H1 (cell line): ENCODE measurements at regions not wholly inside any gene's neighbourhood (a gene's known extent, or its start where the extent isn't known, plus 50 kb on each side); places are given as distances from the start of the nearest gene placed in this dataset.

ENCODE experiments used
- BACH1 ChIP-seq: IDR thresholded peaks from 2 replicates; pipeline ENCODE4 v1.6.1; 2012; ENCODE audit warnings: low read length, improper control_type of control experiment
- EP300 ChIP-seq, 2 experiments: IDR thresholded peaks; 1 replicate in 1 of 2; 2 replicates in 1 of 2; pipeline ENCODE4 v1.6.1; 2011 to 2012; ENCODE audit warnings: low read depth in 2 of 2, low read length in 2 of 2, mild to moderate bottlenecking in 2 of 2, borderline replicate concordance in 1 of 2, inconsistent platforms in 1 of 2, moderate library complexity in 1 of 2
- GABPA ChIP-seq: IDR thresholded peaks from 2 replicates; pipeline ENCODE4 v1.6.1; 2011; ENCODE audit warnings: mild to moderate bottlenecking, low read length, moderate library complexity, borderline replicate concordance; ENCODE audit not compliant: insufficient read depth
- POU5F1 ChIP-seq: IDR thresholded peaks from 2 replicates; pipeline ENCODE4 v1.6.1; 2011; ENCODE audit warnings: low read depth, mild to moderate bottlenecking, low read length, moderate library complexity
- RBBP5 ChIP-seq: IDR thresholded peaks from 2 replicates; pipeline ENCODE4 v1.7.1; 2012; ENCODE audit warnings: low read depth, mild to moderate bottlenecking, inconsistent platforms, low read length, moderate library complexity, borderline replicate concordance
- TCF12 ChIP-seq: IDR thresholded peaks from 2 replicates; pipeline ENCODE4 v1.6.1; 2011; ENCODE audit warnings: low read depth, mild to moderate bottlenecking, low read length
- TEAD4 ChIP-seq: IDR thresholded peaks from 2 replicates; pipeline ENCODE4 v1.6.1; 2012; ENCODE audit warnings: low read depth, low read length, inconsistent platforms, mixed read lengths
- TF ChIP-seq, protein P1 (sequence below): fragments of 300-600 bp; sonication (generic); IDR thresholded peaks from 2 replicates; pipeline ENCODE4 v1.7.1; 2012; ENCODE audit warnings: low read length, moderate library complexity, mild to moderate bottlenecking, inconsistent platforms; ENCODE audit not compliant: insufficient replicate concordance
- TF ChIP-seq, protein P2 (sequence below): IDR thresholded peaks from 2 replicates; pipeline ENCODE4 v1.6.1; 2011; ENCODE audit warnings: low read depth, mild to moderate bottlenecking, low read length; ENCODE audit not compliant: insufficient read depth

DNA sequence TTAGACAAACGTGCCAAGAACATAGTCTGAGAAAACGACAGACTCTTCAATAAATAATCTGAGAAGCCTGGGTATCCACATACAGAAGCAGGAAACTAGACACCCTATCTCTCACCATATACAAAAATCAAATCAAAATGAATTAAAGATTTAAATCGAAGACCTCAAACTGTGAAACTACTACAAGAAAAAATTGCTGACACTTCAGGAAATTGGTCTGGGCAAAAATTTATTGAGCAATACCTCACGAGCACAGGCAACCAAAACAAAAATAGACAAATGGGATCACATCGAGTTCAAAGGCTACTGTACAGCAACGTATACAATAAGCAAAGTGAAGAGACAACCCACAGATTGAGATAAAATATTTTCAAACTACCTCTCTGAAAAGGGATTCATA is 292.8 kb upstream of the RGS18 start (continued):
- TF ChIP-seq, protein P1, sequence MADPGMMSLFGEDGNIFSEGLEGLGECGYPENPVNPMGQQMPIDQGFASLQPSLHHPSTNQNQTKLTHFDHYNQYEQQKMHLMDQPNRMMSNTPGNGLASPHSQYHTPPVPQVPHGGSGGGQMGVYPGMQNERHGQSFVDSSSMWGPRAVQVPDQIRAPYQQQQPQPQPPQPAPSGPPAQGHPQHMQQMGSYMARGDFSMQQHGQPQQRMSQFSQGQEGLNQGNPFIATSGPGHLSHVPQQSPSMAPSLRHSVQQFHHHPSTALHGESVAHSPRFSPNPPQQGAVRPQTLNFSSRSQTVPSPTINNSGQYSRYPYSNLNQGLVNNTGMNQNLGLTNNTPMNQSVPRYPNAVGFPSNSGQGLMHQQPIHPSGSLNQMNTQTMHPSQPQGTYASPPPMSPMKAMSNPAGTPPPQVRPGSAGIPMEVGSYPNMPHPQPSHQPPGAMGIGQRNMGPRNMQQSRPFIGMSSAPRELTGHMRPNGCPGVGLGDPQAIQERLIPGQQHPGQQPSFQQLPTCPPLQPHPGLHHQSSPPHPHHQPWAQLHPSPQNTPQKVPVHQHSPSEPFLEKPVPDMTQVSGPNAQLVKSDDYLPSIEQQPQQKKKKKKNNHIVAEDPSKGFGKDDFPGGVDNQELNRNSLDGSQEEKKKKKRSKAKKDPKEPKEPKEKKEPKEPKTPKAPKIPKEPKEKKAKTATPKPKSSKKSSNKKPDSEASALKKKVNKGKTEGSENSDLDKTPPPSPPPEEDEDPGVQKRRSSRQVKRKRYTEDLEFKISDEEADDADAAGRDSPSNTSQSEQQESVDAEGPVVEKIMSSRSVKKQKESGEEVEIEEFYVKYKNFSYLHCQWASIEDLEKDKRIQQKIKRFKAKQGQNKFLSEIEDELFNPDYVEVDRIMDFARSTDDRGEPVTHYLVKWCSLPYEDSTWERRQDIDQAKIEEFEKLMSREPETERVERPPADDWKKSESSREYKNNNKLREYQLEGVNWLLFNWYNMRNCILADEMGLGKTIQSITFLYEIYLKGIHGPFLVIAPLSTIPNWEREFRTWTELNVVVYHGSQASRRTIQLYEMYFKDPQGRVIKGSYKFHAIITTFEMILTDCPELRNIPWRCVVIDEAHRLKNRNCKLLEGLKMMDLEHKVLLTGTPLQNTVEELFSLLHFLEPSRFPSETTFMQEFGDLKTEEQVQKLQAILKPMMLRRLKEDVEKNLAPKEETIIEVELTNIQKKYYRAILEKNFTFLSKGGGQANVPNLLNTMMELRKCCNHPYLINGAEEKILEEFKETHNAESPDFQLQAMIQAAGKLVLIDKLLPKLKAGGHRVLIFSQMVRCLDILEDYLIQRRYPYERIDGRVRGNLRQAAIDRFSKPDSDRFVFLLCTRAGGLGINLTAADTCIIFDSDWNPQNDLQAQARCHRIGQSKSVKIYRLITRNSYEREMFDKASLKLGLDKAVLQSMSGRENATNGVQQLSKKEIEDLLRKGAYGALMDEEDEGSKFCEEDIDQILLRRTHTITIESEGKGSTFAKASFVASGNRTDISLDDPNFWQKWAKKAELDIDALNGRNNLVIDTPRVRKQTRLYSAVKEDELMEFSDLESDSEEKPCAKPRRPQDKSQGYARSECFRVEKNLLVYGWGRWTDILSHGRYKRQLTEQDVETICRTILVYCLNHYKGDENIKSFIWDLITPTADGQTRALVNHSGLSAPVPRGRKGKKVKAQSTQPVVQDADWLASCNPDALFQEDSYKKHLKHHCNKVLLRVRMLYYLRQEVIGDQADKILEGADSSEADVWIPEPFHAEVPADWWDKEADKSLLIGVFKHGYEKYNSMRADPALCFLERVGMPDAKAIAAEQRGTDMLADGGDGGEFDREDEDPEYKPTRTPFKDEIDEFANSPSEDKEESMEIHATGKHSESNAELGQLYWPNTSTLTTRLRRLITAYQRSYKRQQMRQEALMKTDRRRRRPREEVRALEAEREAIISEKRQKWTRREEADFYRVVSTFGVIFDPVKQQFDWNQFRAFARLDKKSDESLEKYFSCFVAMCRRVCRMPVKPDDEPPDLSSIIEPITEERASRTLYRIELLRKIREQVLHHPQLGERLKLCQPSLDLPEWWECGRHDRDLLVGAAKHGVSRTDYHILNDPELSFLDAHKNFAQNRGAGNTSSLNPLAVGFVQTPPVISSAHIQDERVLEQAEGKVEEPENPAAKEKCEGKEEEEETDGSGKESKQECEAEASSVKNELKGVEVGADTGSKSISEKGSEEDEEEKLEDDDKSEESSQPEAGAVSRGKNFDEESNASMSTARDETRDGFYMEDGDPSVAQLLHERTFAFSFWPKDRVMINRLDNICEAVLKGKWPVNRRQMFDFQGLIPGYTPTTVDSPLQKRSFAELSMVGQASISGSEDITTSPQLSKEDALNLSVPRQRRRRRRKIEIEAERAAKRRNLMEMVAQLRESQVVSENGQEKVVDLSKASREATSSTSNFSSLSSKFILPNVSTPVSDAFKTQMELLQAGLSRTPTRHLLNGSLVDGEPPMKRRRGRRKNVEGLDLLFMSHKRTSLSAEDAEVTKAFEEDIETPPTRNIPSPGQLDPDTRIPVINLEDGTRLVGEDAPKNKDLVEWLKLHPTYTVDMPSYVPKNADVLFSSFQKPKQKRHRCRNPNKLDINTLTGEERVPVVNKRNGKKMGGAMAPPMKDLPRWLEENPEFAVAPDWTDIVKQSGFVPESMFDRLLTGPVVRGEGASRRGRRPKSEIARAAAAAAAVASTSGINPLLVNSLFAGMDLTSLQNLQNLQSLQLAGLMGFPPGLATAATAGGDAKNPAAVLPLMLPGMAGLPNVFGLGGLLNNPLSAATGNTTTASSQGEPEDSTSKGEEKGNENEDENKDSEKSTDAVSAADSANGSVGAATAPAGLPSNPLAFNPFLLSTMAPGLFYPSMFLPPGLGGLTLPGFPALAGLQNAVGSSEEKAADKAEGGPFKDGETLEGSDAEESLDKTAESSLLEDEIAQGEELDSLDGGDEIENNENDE, result no peak
- no peak for TF ChIP-seq EP300 (IDR thresholded peaks at IDR 0.05; ENCODE audit: borderline replicate concordance in 1 of 2, low read depth in 2 of 2, low read length in 2 of 2)
- no peak for TF ChIP-seq GABPA
- TF ChIP-seq RBBP5, result no peak
- no peak for TF ChIP-seq POU5F1
- no peak for TF ChIP-seq TEAD4
- TF ChIP-seq BACH1, result no peak
- TF ChIP-seq, protein P2, sequence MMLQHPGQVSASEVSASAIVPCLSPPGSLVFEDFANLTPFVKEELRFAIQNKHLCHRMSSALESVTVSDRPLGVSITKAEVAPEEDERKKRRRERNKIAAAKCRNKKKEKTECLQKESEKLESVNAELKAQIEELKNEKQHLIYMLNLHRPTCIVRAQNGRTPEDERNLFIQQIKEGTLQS, result no peak
- TF ChIP-seq TCF12, result no peak
